A549 (cell line): ENCODE measurements at regions not wholly inside any gene's neighbourhood (a gene's known extent, or its start where the extent isn't known, plus 50 kb on each side); places are given as distances from the start of the nearest gene placed in this dataset.

Experiments
- ATAC-seq, 2 experiments: fragments of 200-7000 bp in 1 of 2; fragments of >200 bp in 1 of 2; cut with Nextera tagmentation in 1 of 2; cut with Tn5 transposase in 1 of 2; 3 replicates each; pipeline versions ENCODE4 v1.8.0 to v1.9.1; 2018 to 2020; ENCODE audit warnings: mild to moderate bottlenecking in 1 of 2, moderate library complexity in 1 of 2
- CTCF ChIA-PET: fragments of 300-600 bp; sonication (Branson Sonifier 250); formaldehyde crosslinking; extraction: SDS; loops from one replicate; lab custom pipeline; 2021; ENCODE audit warnings: antibody characterized with exemption, inconsistent platforms; lab: Yijun Ruan, JAX
- POLR2A ChIA-PET: fragments of 350-600 bp; formaldehyde crosslinking; extraction: SDS; loops from one replicate; lab custom pipeline; 2021; ENCODE audit warnings: antibody characterized with exemption, inconsistent platforms; lab: Yijun Ruan, JAX
- DNase-seq, 2 experiments: peaks; one replicate each; pipeline versions ENCODE4 v3.0.0 to v3.0.0-alpha.2; 2011 to 2016; ENCODE audit warnings: low read depth in 1 of 2, low spot score in 1 of 2
- FAIRE-seq: peaks from 2 replicates; lab custom pipeline; 2011; peaks lifted over from hg19 to GRCh38; lab: Jason Lieb, UNC
- H3K27ac ChIP-seq, 2 experiments: fragments of >200 bp; sonication (Bioruptor Twin); formaldehyde crosslinking; 3 replicates each; pipeline ENCODE4 v1.5.1; 2016 to 2017
- H3K4me1 ChIP-seq: fragments of >200 bp; sonication (Bioruptor Twin); formaldehyde crosslinking; 3 replicates; pipeline ENCODE4 v1.6.1; 2016
- H3K4me2 ChIP-seq: fragments of >200 bp; sonication (Bioruptor Twin); formaldehyde crosslinking; 3 replicates; pipeline ENCODE4 v1.6.1; 2016
- H3K4me3 ChIP-seq: fragments of >200 bp; sonication (Bioruptor Twin); formaldehyde crosslinking; 3 replicates; pipeline ENCODE4 v1.5.1; 2016
- H3K9me3 ChIP-seq: fragments of >200 bp; sonication (Bioruptor Twin); formaldehyde crosslinking; 3 replicates; pipeline ENCODE4 v1.6.1; 2016
- ATOH8 ChIP-seq: fragments of 250-450 bp; sonication (Bioruptor Pico); IDR thresholded peaks from 2 replicates; pipeline ENCODE4 v1.5.0; 2020; ENCODE audit warnings: low read depth, mild to moderate bottlenecking, moderate library complexity
- BHLHE40 ChIP-seq: IDR thresholded peaks from 2 replicates; pipeline ENCODE4 v1.6.1; 2012; ENCODE audit warnings: low read depth, low read length, inconsistent platforms
- CBX2 ChIP-seq: fragments of 200-600 bp; sonication (generic); IDR thresholded peaks from 2 replicates; pipeline ENCODE4 v1.6.1; 2016; ENCODE audit warnings: low read depth, mild to moderate bottlenecking, borderline replicate concordance
- CBX8 ChIP-seq: fragments of 200-600 bp; sonication (generic); IDR thresholded peaks from 2 replicates; pipeline ENCODE4 v1.6.1; 2016
- CEBPB ChIP-seq, 2 experiments: fragments of >200 bp in 1 of 2; sonication (Bioruptor Twin) in 1 of 2; formaldehyde crosslinking in 1 of 2; IDR thresholded peaks; 2 replicates each; pipeline ENCODE4 v1.6.1; 2012 to 2016
- CHD2 ChIP-seq: fragments of 150-350 bp; IDR thresholded peaks from 2 replicates; pipeline ENCODE4 v1.6.1; 2014; ENCODE audit warnings: low read length; ENCODE audit not compliant: partially characterized antibody
- CHD4 ChIP-seq: fragments of 200-600 bp; sonication (generic); IDR thresholded peaks from 2 replicates; pipeline ENCODE4 v1.6.1; 2016; ENCODE audit warnings: antibody characterized with exemption, mild to moderate bottlenecking, borderline replicate concordance
- CTCF ChIP-seq: fragments of >200 bp; sonication (Bioruptor Twin); formaldehyde crosslinking; IDR thresholded peaks from 3 replicates; pipeline ENCODE4 v1.5.1; 2016
- EHMT2 ChIP-seq: fragments of 200-600 bp; sonication (generic); IDR thresholded peaks from 2 replicates; pipeline ENCODE4 v1.6.1; 2016; ENCODE audit warnings: antibody characterized with exemption, low read depth, mild to moderate bottlenecking, moderate library complexity
- ESRRA ChIP-seq: fragments of 150-350 bp; IDR thresholded peaks from 2 replicates; pipeline ENCODE4 v1.6.1; 2014; ENCODE audit warnings: mild to moderate bottlenecking, low read length, borderline replicate concordance
- FOSB ChIP-seq: fragments of 250-450 bp; sonication (Bioruptor Pico); IDR thresholded peaks from 2 replicates; pipeline ENCODE4 v1.5.0; 2020; ENCODE audit warnings: mild to moderate bottlenecking, moderate library complexity
- HEYL ChIP-seq: fragments of 250-450 bp; sonication (Bioruptor Pico); IDR thresholded peaks from 2 replicates; pipeline ENCODE4 v1.8.0; 2021; ENCODE audit warnings: mild to moderate bottlenecking, moderate library complexity
- HMGXB4 ChIP-seq: fragments of 250-450 bp; sonication (Bioruptor Pico); IDR thresholded peaks from 2 replicates; pipeline ENCODE4 v1.5.0; 2021; ENCODE audit warnings: mild to moderate bottlenecking, moderate library complexity, borderline replicate concordance
- HOXB5 ChIP-seq: fragments of 250-450 bp; sonication (Bioruptor Pico); IDR thresholded peaks from 2 replicates; pipeline ENCODE4 v1.5.0; 2020; ENCODE audit warnings: mild to moderate bottlenecking, moderate library complexity
- JUN ChIP-seq, 2 experiments: fragments of >200 bp; sonication (Bioruptor Twin); formaldehyde crosslinking; IDR thresholded peaks; 2 replicates in 1 of 2; 3 replicates in 1 of 2; pipeline ENCODE4 v1.6.1; 2016 to 2017
- JUNB ChIP-seq: fragments of >200 bp; sonication (Bioruptor Twin); formaldehyde crosslinking; IDR thresholded peaks from 2 replicates; pipeline ENCODE4 v1.6.1; 2016
- KDM5A ChIP-seq: fragments of 200-600 bp; sonication (generic); IDR thresholded peaks from 2 replicates; pipeline ENCODE4 v1.6.1; 2016; ENCODE audit warnings: antibody characterized with exemption, mild to moderate bottlenecking
- MAFK ChIP-seq: fragments of 450-650 bp; IDR thresholded peaks from 2 replicates; pipeline ENCODE4 v1.6.1; 2014; ENCODE audit not compliant: partially characterized antibody
- MAX ChIP-seq: IDR thresholded peaks from 2 replicates; pipeline ENCODE4 v1.6.1; 2012
- NPAS2 ChIP-seq: fragments of 250-450 bp; sonication (Bioruptor Pico); IDR thresholded peaks from 2 replicates; pipeline ENCODE4 v1.8.0; 2022; ENCODE audit warnings: mild to moderate bottlenecking, moderate library complexity, borderline replicate concordance
- POLR2A ChIP-seq: IDR thresholded peaks from 2 replicates; pipeline ENCODE4 v1.6.1; 2012; ENCODE audit warnings: mild to moderate bottlenecking, low read length
- POLR2AphosphoS2 ChIP-seq: conservative IDR thresholded peaks from 2 replicates; pipeline ENCODE4 v1.6.1; 2012; ENCODE audit warnings: low read length, improper control_type of control experiment, inconsistent platforms
- RARB ChIP-seq: fragments of 250-450 bp; sonication (Bioruptor Pico); IDR thresholded peaks from 2 replicates; pipeline ENCODE4 v1.8.0; 2021; ENCODE audit warnings: mild to moderate bottlenecking, moderate library complexity
- RCOR1 ChIP-seq: fragments of 150-350 bp; IDR thresholded peaks from 2 replicates; pipeline ENCODE4 v1.6.1; 2014; ENCODE audit warnings: antibody characterized with exemption, low read length, low read depth
- REST ChIP-seq: fragments of 200-600 bp; sonication (generic); IDR thresholded peaks from 2 replicates; pipeline ENCODE4 v1.6.1; 2016; ENCODE audit warnings: antibody characterized with exemption, mild to moderate bottlenecking, moderate library complexity
- WGBS: methylation state at CpG from one replicate; pipeline ENCODE4 v1.1.6; 2017; ENCODE audit errors: missing lambda C conversion rate; 5-methylcytosine and 5-hydroxymethylcytosine counted together

- Histone ChIP-seq H3K4me3 (no peak overlapping the region), H3K4me2 (no peak overlapping the region), H3K4me1 (no peaks in the 10 kb centered on the region), H3K9me3 (no peaks in the 10 kb centered on the region), H3K27ac (no peak overlapping the region)
- DNase-seq, result no peak
- ChIA-PET POLR2A (no interaction called here), CTCF (no interaction called here)
- no peak for ATAC-seq
- FAIRE-seq, result no peak
- TF ChIP-seq KDM5A (no peak), BHLHE40 (no peak), CBX8 (no peak), CHD2 (no peak), CBX2 (no peak), MAX (no peak), RCOR1 (no peak), CHD4 (no peak), ATOH8 (CRISPR knock-in tag) (no peak), CTCF (no peak), REST (no peak), JUN (IDR thresholded peaks at IDR 0.05) (no peak), FOSB (CRISPR knock-in tag) (no peak), JUNB (no peak), ESRRA (no peak), HEYL (CRISPR knock-in tag) (no peak), POLR2A (no peak), POLR2AphosphoS2 (no peak), EHMT2 (no peak), MAFK (no peak)
- WGBS, result 39% methylated on average over 2 of the region's 3 CpGs
Observed at GRCh38 chr14:95420060-95420459, 96.4 kb downstream of the SYNE3 start.

GRCh38 chr14:95419569-95419968 is 96.9 kb downstream of the SYNE3 start:
- ATAC-seq (no peak), DNase-seq (no peak), FAIRE-seq (no peak)
- 84% methylated on average over 4 of the region's 4 CpGs for WGBS
- Histone ChIP-seq H3K27ac (no peak overlapping the region), H3K4me2 (no peak overlapping the region), H3K9me3 (no peaks in the 10 kb centered on the region), H3K4me1 (no peaks in the 10 kb centered on the region), H3K4me3 (no peak overlapping the region)
- ChIA-PET CTCF (interaction anchor here (1.6 kb wide), 1 partner anchor 23 kb away, joined by 4 read pairs; no protein-coding TSS in a partner anchor), POLR2A (no interaction called here)
- TF ChIP-seq HOXB5 (CRISPR knock-in tag), result no peak
- no peak for TF ChIP-seq POLR2A
- no peak for TF ChIP-seq HMGXB4 (CRISPR knock-in tag)
- no peak for TF ChIP-seq RARB (CRISPR knock-in tag)
- no peak for TF ChIP-seq CHD4
- TF ChIP-seq NPAS2 (CRISPR knock-in tag), result no peak
- TF ChIP-seq CEBPB (IDR thresholded peaks at IDR 0.05), result no peak
- no peak for TF ChIP-seq MAFK
